Hepatocyte (in vitro differentiated cells): ENCODE measurements at regions not wholly inside any gene's neighbourhood (a gene's known extent, or its start where the extent isn't known, plus 50 kb on each side); places are given as distances from the start of the nearest gene placed in this dataset.

ENCODE experiments used
- EZH2 ChIP-seq: fragments of 200-600 bp; sonication (generic); IDR thresholded peaks from 2 replicates; pipeline ENCODE4 v1.6.1; 2016; ENCODE audit warnings: antibody characterized with exemption, mild to moderate bottlenecking, borderline replicate concordance
- EZH2phosphoT487 ChIP-seq: fragments of 200-600 bp; sonication (generic); IDR thresholded peaks from one replicate; pipeline ENCODE4 v1.6.1; 2018; ENCODE audit warnings: antibody characterized with exemption, mild to moderate bottlenecking, low read depth, moderate library complexity; ENCODE audit not compliant: unreplicated experiment, severe bottlenecking
- TF ChIP-seq, protein P1 (sequence below): fragments of 200-600 bp; sonication (generic); IDR thresholded peaks from 2 replicates; pipeline ENCODE4 v1.5.1; 2016; ENCODE audit warnings: antibody characterized with exemption, mild to moderate bottlenecking; ENCODE audit not compliant: poor library complexity

GRCh38 chr16:25367773-25368524, 110.3 kb upstream of the ZKSCAN2 start:
- TF ChIP-seq, protein P1, sequence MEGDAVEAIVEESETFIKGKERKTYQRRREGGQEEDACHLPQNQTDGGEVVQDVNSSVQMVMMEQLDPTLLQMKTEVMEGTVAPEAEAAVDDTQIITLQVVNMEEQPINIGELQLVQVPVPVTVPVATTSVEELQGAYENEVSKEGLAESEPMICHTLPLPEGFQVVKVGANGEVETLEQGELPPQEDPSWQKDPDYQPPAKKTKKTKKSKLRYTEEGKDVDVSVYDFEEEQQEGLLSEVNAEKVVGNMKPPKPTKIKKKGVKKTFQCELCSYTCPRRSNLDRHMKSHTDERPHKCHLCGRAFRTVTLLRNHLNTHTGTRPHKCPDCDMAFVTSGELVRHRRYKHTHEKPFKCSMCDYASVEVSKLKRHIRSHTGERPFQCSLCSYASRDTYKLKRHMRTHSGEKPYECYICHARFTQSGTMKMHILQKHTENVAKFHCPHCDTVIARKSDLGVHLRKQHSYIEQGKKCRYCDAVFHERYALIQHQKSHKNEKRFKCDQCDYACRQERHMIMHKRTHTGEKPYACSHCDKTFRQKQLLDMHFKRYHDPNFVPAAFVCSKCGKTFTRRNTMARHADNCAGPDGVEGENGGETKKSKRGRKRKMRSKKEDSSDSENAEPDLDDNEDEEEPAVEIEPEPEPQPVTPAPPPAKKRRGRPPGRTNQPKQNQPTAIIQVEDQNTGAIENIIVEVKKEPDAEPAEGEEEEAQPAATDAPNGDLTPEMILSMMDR: no peak
- TF ChIP-seq EZH2phosphoT487 (no peak), EZH2 (no peak)
